IMR-90 (cell line): ENCODE measurements at regions not wholly inside any gene's neighbourhood (a gene's known extent, or its start where the extent isn't known, plus 50 kb on each side); places are given as distances from the start of the nearest gene placed in this dataset.

Experiments used
- ELK1 ChIP-seq: fragments of 150-350 bp; IDR thresholded peaks from 2 replicates; pipeline ENCODE4 v1.6.1; 2016; ENCODE audit warnings: low read depth, mild to moderate bottlenecking, low read length, moderate library complexity, borderline replicate concordance
- MAZ ChIP-seq: IDR thresholded peaks from 2 replicates; pipeline ENCODE4 v1.6.1; 2012; ENCODE audit warnings: low read depth, mild to moderate bottlenecking, low read length, improper control_type of control experiment, moderate library complexity, borderline replicate concordance
- NFE2L2 ChIP-seq: fragments of 150-350 bp; IDR thresholded peaks from 2 replicates; pipeline ENCODE4 v1.6.1; 2016; ENCODE audit warnings: low read depth, mild to moderate bottlenecking, low read length
- POLR2A ChIP-seq: IDR thresholded peaks from 2 replicates; pipeline ENCODE4 v1.6.1; 2012; ENCODE audit warnings: mild to moderate bottlenecking, low read depth, low read length
- RCOR1 ChIP-seq: IDR thresholded peaks from 2 replicates; pipeline ENCODE4 v1.6.1; 2012; ENCODE audit warnings: mild to moderate bottlenecking, low read length, improper control_type of control experiment; ENCODE audit not compliant: insufficient replicate concordance
- RFX5 ChIP-seq: IDR thresholded peaks from 2 replicates; pipeline ENCODE4 v1.8.0; 2012; ENCODE audit warnings: low read depth, mild to moderate bottlenecking, low read length, moderate library complexity

DNA sequence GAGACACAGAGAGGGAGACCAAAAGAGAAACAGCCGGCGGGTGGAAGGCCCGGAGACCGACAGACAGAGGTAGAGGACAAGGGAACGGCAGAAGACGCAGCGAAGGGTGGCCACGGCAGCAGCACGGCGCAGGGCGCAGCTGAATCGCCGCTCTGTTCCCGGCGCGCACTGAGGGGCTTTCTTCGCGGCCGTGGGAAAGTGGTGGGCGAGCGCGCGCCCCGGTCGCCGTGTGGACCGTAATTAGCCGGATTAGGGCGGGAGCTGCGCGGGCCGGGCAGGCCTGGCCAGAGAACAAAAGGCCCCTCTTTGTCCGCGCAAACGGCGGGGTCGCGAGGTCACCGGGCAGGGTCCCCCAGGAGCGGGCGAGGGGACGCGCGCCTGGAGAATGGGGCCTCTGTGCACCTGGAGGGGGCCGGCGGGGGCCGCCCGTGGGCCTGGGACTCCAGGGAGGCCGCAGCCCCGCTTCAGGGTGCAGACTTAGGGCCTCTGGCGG lies 158.3 kb downstream of the ZFP36L2 start (continued):
- TF ChIP-seq ELK1, result no peak
- TF ChIP-seq NFE2L2, result no peak
- no peak for TF ChIP-seq POLR2A
- TF ChIP-seq RFX5, result no peak
- no peak for TF ChIP-seq MAZ
- TF ChIP-seq RCOR1, result no peak
